Osteoblast (primary cell): ENCODE measurements at regions not wholly inside any gene's neighbourhood (a gene's known extent, or its start where the extent isn't known, plus 50 kb on each side); places are given as distances from the start of the nearest gene placed in this dataset.

Source experiments
- DNase-seq: peaks from one replicate; pipeline ENCODE4 v3.0.0; 2011; ENCODE audit warnings: low spot score, mixed read lengths; ENCODE audit not compliant: insufficient read length; ENCODE audit errors: missing footprints
- H2AFZ ChIP-seq: 2 replicates; pipeline ENCODE4 v1.6.0; 2011; ENCODE audit warnings: mild to moderate bottlenecking, low read length
- H3K27ac ChIP-seq: 2 replicates; pipeline ENCODE4 v1.5.1; 2011; ENCODE audit warnings: mild to moderate bottlenecking, low read depth, low read length, moderate library complexity
- H3K27me3 ChIP-seq: 2 replicates; pipeline ENCODE4 v1.6.0; 2012; ENCODE audit warnings: mild to moderate bottlenecking, control low read depth, inconsistent platforms, low read length, moderate library complexity; ENCODE audit not compliant: insufficient read depth
- H3K36me3 ChIP-seq: 2 replicates; pipeline ENCODE4 v1.5.1; 2011; ENCODE audit warnings: mild to moderate bottlenecking, low read length, control low read depth, moderate library complexity; ENCODE audit not compliant: insufficient read depth
- H3K4me1 ChIP-seq: 2 replicates; pipeline ENCODE4 v1.5.1; 2011; ENCODE audit warnings: mild to moderate bottlenecking, low read length, control low read depth, moderate library complexity; ENCODE audit not compliant: insufficient read depth
- H3K4me2 ChIP-seq: 2 replicates; pipeline ENCODE4 v1.6.0; 2011; ENCODE audit warnings: mild to moderate bottlenecking, low read length; ENCODE audit not compliant: insufficient read depth
- H3K4me3 ChIP-seq: fragments of 200-600 bp; sonication (generic); 3 replicates; pipeline ENCODE4 v1.5.1; 2012; ENCODE audit warnings: mild to moderate bottlenecking, low read length, inconsistent platforms; ENCODE audit not compliant: insufficient read depth
- H3K79me2 ChIP-seq: 2 replicates; pipeline ENCODE4 v1.6.0; 2012; ENCODE audit warnings: mild to moderate bottlenecking, low read length, control low read depth, inconsistent platforms; ENCODE audit not compliant: insufficient read depth
- H3K9me3 ChIP-seq: 2 replicates; pipeline ENCODE4 v1.5.1; 2011; ENCODE audit warnings: low read depth, low read length, control low read depth
- H4K20me1 ChIP-seq: 2 replicates; pipeline ENCODE4 v1.6.0; 2012; ENCODE audit warnings: mild to moderate bottlenecking, low read length, control low read depth; ENCODE audit not compliant: insufficient read depth
- TF ChIP-seq, protein P1 (sequence below): IDR thresholded peaks from 2 replicates; pipeline ENCODE4 v1.5.1; 2011; ENCODE audit warnings: mild to moderate bottlenecking, low read depth, low read length, moderate library complexity; ENCODE audit errors: extremely low read depth

DNA sequence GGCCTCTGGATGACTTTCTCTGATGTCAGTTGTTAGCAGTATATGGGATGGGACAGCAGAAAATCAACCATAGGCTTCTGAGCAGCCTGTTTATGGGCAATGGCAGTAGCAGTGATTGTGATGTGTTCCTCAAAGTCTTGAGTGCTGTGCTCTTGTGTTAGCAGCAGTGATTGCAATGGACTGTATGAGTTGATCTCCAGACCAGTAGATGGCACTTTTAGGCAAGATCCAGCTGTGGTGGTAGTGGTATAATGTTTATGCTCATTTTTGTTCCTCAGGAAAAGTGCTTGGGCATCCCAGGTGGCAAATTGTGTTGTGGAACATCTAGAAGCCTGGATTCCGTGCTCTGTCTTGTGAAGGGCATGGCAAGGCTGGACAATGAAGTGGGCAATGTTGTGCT is 181.6 kb upstream of the SYNCRIP start:
- H3K9me3 ChIP-seq = no peaks in the 10 kb centered on the region
- no peaks in the 10 kb centered on the region for H3K79me2 ChIP-seq
- no peak overlapping the region for H3K4me3 ChIP-seq
- H4K20me1 ChIP-seq = no peaks in the 10 kb centered on the region
- H3K27ac ChIP-seq = no peak overlapping the region
- no peaks in the 10 kb centered on the region for H3K27me3 ChIP-seq
- H2AFZ ChIP-seq = no peak overlapping the region
- no peaks in the 10 kb centered on the region for H3K4me1 ChIP-seq
- TF ChIP-seq, protein P1, sequence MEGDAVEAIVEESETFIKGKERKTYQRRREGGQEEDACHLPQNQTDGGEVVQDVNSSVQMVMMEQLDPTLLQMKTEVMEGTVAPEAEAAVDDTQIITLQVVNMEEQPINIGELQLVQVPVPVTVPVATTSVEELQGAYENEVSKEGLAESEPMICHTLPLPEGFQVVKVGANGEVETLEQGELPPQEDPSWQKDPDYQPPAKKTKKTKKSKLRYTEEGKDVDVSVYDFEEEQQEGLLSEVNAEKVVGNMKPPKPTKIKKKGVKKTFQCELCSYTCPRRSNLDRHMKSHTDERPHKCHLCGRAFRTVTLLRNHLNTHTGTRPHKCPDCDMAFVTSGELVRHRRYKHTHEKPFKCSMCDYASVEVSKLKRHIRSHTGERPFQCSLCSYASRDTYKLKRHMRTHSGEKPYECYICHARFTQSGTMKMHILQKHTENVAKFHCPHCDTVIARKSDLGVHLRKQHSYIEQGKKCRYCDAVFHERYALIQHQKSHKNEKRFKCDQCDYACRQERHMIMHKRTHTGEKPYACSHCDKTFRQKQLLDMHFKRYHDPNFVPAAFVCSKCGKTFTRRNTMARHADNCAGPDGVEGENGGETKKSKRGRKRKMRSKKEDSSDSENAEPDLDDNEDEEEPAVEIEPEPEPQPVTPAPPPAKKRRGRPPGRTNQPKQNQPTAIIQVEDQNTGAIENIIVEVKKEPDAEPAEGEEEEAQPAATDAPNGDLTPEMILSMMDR = no peak
- H3K36me3 ChIP-seq = no peaks in the 10 kb centered on the region
- H3K4me2 ChIP-seq = no peak overlapping the region
- no peak for DNase-seq

DNA sequence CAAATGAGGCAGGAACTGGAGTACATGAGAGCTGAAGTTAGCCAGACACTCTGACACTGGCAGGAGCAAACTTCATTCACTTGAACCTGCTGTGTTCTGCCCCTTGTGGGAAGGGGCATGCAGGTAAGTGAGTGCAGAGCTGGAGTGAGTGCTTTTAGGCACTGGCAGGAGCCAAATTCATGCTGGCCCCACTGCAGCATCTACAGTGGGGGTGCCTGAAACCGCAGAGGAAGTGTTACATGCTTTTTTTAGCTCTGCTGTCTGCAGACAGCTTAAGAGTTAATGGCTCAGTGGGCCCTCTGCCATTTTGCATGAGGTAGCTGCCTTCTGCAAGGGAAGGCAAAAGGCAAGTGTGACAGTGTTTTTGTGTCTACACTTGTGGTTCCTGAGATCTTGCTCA is 167.9 kb upstream of the SYNCRIP start:
- no peaks in the 10 kb centered on the region for H3K79me2 ChIP-seq
- no peak overlapping the region for H3K4me2 ChIP-seq
- no peak for DNase-seq
- TF ChIP-seq, protein P1 = no peak
- no peak overlapping the region for H3K4me3 ChIP-seq
- H3K27ac ChIP-seq = no peak overlapping the region
- H2AFZ ChIP-seq = no peak overlapping the region
- no peaks in the 10 kb centered on the region for H3K4me1 ChIP-seq
- no peaks in the 10 kb centered on the region for H4K20me1 ChIP-seq
- H3K9me3 ChIP-seq = no peaks in the 10 kb centered on the region
- no peaks in the 10 kb centered on the region for H3K36me3 ChIP-seq
- H3K27me3 ChIP-seq = no peaks in the 10 kb centered on the region

DNA sequence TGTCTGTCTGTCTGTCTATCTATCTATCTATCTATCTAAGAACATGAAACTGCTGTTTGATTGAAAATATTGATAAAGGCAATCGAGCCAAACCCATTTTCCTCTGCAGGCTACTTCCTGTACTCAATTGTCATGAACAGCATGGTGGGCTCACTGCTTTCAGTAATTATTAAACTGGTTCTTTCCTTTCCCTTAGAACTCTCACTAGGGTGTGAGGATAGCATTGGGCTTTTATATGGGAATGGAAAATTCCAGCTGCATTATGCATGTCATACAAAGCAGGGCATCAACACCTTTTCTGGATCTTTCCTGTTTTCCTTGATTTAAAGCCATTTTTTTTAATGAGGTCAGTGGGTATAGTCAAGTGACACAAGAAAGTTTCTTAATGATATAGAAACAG is 161.0 kb upstream of the SYNCRIP start:
- no peak overlapping the region for H3K4me3 ChIP-seq
- H3K4me2 ChIP-seq = no peak overlapping the region
- no peak overlapping the region for H2AFZ ChIP-seq
- TF ChIP-seq, protein P1 = no peak
- no peaks in the 10 kb centered on the region for H3K36me3 ChIP-seq
- H4K20me1 ChIP-seq = no peaks in the 10 kb centered on the region
- no peaks in the 10 kb centered on the region for H3K27me3 ChIP-seq
- no peaks in the 10 kb centered on the region for H3K79me2 ChIP-seq
- no peak for DNase-seq
- H3K9me3 ChIP-seq = no peaks in the 10 kb centered on the region
- H3K4me1 ChIP-seq = no peaks in the 10 kb centered on the region
- H3K27ac ChIP-seq = no peak overlapping the region

DNA sequence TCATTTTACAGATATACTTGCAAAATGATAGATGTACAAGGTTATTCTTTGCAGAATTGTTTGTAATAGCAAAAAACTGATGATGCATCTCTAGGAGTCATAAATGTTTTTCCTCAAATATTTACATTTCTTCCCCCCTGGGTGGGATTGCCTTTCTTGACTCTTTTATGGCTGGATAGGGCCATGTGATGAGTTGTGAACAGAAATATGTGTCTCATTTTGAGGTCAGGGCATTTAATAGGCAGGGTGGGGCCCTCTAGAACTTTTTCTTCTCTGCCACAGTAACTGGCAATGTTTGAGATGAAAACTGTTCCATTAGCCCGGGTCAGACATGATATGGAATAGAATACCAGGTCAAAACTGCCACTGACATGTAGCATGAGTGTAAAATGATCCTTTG is 159.5 kb upstream of the SYNCRIP start:
- TF ChIP-seq, protein P1 = no peak
- no peak overlapping the region for H3K4me2 ChIP-seq
- no peaks in the 10 kb centered on the region for H3K4me1 ChIP-seq
- H3K27me3 ChIP-seq = no peaks in the 10 kb centered on the region
- H3K79me2 ChIP-seq = no peaks in the 10 kb centered on the region
- no peak overlapping the region for H3K4me3 ChIP-seq
- no peaks in the 10 kb centered on the region for H3K36me3 ChIP-seq
- no peaks in the 10 kb centered on the region for H4K20me1 ChIP-seq
- H3K9me3 ChIP-seq = no peaks in the 10 kb centered on the region
- DNase-seq = no peak
- no peak overlapping the region for H3K27ac ChIP-seq
- no peak overlapping the region for H2AFZ ChIP-seq
